Hepatocyte (in vitro differentiated cells): ENCODE measurements at regions not wholly inside any gene's neighbourhood (a gene's known extent, or its start where the extent isn't known, plus 50 kb on each side); places are given as distances from the start of the nearest gene placed in this dataset.
"Not testable (repeated sequence)": the region's sequence is repeated elsewhere in the genome, so short reads cannot be mapped to it uniquely, and the experiment has no call there.

ENCODE experiments used
- DNase-seq: peaks from one replicate; pipeline ENCODE4 v3.0.0-alpha.2; 2016; ENCODE audit warnings: low spot score
- H2AFZ ChIP-seq: fragments of 200-600 bp; sonication (generic); 2 replicates; pipeline ENCODE4 v1.6.0; 2016; ENCODE audit warnings: antibody characterized with exemption, mild to moderate bottlenecking
- H3K27ac ChIP-seq: fragments of 200-600 bp; sonication (generic); 2 replicates; pipeline ENCODE4 v1.5.1; 2016; ENCODE audit warnings: mild to moderate bottlenecking
- H3K27me3 ChIP-seq: fragments of 200-600 bp; sonication (generic); 2 replicates; pipeline ENCODE4 v1.6.1; 2016
- H3K36me3 ChIP-seq: fragments of 200-600 bp; sonication (generic); replicated peaks from 2 replicates; pipeline ENCODE4 v1.5.1; 2016; ENCODE audit warnings: low read depth; ENCODE audit not compliant: insufficient read depth
- H3K4me1 ChIP-seq: fragments of 200-600 bp; sonication (generic); 2 replicates; pipeline ENCODE4 v1.5.1; 2016; ENCODE audit warnings: mild to moderate bottlenecking, moderate library complexity; ENCODE audit not compliant: insufficient read depth
- H3K4me2 ChIP-seq: fragments of 200-600 bp; sonication (generic); 2 replicates; pipeline ENCODE4 v1.6.0; 2016
- H3K4me3 ChIP-seq: fragments of 200-600 bp; sonication (generic); 2 replicates; pipeline ENCODE4 v1.5.1; 2016; ENCODE audit warnings: mild to moderate bottlenecking
- H3K79me2 ChIP-seq: fragments of 200-600 bp; sonication (generic); 2 replicates; pipeline ENCODE4 v1.6.0; 2017; ENCODE audit warnings: mild to moderate bottlenecking
- H3K9me2 ChIP-seq: fragments of 200-600 bp; sonication (generic); replicated peaks from 2 replicates; pipeline ENCODE4 v1.6.0; 2017; ENCODE audit warnings: mild to moderate bottlenecking; ENCODE audit not compliant: insufficient read depth
- H3K9me3 ChIP-seq: fragments of 200-600 bp; sonication (generic); 2 replicates; pipeline ENCODE4 v1.5.1; 2016; ENCODE audit warnings: low read depth, mild to moderate bottlenecking
- H4K20me1 ChIP-seq: fragments of 200-600 bp; sonication (generic); 2 replicates; pipeline ENCODE4 v1.6.0; 2016; ENCODE audit warnings: mild to moderate bottlenecking; ENCODE audit not compliant: insufficient read depth, poor library complexity, severe bottlenecking
- EZH2 ChIP-seq: fragments of 200-600 bp; sonication (generic); IDR thresholded peaks from 2 replicates; pipeline ENCODE4 v1.6.1; 2016; ENCODE audit warnings: antibody characterized with exemption, mild to moderate bottlenecking, borderline replicate concordance
- EZH2phosphoT487 ChIP-seq: fragments of 200-600 bp; sonication (generic); IDR thresholded peaks from one replicate; pipeline ENCODE4 v1.6.1; 2018; ENCODE audit warnings: antibody characterized with exemption, mild to moderate bottlenecking, low read depth, moderate library complexity; ENCODE audit not compliant: unreplicated experiment, severe bottlenecking
- WGBS: methylation state at CpG from one replicate; pipeline ENCODE4 v1.1.6; 2016; ENCODE audit warnings: low lambda C conversion rate; ENCODE audit errors: missing lambda C conversion rate; 5-methylcytosine and 5-hydroxymethylcytosine counted together
- TF ChIP-seq, protein P1 (sequence below): fragments of 200-600 bp; sonication (generic); IDR thresholded peaks from 2 replicates; pipeline ENCODE4 v1.5.1; 2016; ENCODE audit warnings: antibody characterized with exemption, mild to moderate bottlenecking; ENCODE audit not compliant: poor library complexity

GRCh38 chr11:134957540-134958335, 545.7 kb upstream of the B3GAT1 start:
- H3K4me3 ChIP-seq, result no peak overlapping the region
- H3K9me3 ChIP-seq, result no peaks in the 10 kb centered on the region
- TF ChIP-seq EZH2 (no peak), EZH2phosphoT487 (no peak)
- TF ChIP-seq, protein P1, sequence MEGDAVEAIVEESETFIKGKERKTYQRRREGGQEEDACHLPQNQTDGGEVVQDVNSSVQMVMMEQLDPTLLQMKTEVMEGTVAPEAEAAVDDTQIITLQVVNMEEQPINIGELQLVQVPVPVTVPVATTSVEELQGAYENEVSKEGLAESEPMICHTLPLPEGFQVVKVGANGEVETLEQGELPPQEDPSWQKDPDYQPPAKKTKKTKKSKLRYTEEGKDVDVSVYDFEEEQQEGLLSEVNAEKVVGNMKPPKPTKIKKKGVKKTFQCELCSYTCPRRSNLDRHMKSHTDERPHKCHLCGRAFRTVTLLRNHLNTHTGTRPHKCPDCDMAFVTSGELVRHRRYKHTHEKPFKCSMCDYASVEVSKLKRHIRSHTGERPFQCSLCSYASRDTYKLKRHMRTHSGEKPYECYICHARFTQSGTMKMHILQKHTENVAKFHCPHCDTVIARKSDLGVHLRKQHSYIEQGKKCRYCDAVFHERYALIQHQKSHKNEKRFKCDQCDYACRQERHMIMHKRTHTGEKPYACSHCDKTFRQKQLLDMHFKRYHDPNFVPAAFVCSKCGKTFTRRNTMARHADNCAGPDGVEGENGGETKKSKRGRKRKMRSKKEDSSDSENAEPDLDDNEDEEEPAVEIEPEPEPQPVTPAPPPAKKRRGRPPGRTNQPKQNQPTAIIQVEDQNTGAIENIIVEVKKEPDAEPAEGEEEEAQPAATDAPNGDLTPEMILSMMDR, result no peak
- no peak for DNase-seq
- H3K27me3 ChIP-seq, result no peaks in the 10 kb centered on the region
- no peak overlapping the region for H3K4me2 ChIP-seq
- no peaks in the 10 kb centered on the region for H4K20me1 ChIP-seq
- WGBS, result 86% methylated on average over 17 of the region's 17 CpGs
- no peak overlapping the region for H2AFZ ChIP-seq
- no peaks in the 10 kb centered on the region for H3K79me2 ChIP-seq
- no peak overlapping the region for H3K27ac ChIP-seq
- H3K4me1 ChIP-seq, result no peaks in the 10 kb centered on the region
- H3K36me3 ChIP-seq, result no peaks in the 10 kb centered on the region
- H3K9me2 ChIP-seq, result no peaks in the 10 kb centered on the region

GRCh38 chr11:134956450-134957210, 544.6 kb upstream of the B3GAT1 start:
- no peak for DNase-seq
- H3K27me3 ChIP-seq, result no peaks in the 10 kb centered on the region

GRCh38 chr11:134955970-134956369, 543.9 kb upstream of the B3GAT1 start:
- not testable (repeated sequence) for H3K36me3 ChIP-seq, H3K79me2 ChIP-seq, H4K20me1 ChIP-seq, H3K4me2 ChIP-seq, H3K4me3 ChIP-seq, H2AFZ ChIP-seq, H3K4me1 ChIP-seq, H3K9me2 ChIP-seq, DNase-seq, H3K27me3 ChIP-seq, H3K9me3 ChIP-seq, H3K27ac ChIP-seq
- WGBS, result 77% methylated on average over 4 of the region's 4 CpGs

More at GRCh38 chr11:134956450-134957210, 544.6 kb upstream of the B3GAT1 start:
- Histone ChIP-seq H3K4me1 (no peaks in the 10 kb centered on the region), H3K4me3 (no peak overlapping the region), H3K27ac (no peak overlapping the region), H2AFZ (no peak overlapping the region), H4K20me1 (no peaks in the 10 kb centered on the region), H3K4me2 (no peak overlapping the region), H3K9me3 (no peaks in the 10 kb centered on the region), H3K79me2 (no peaks in the 10 kb centered on the region), H3K9me2 (no peaks in the 10 kb centered on the region), H3K36me3 (no peaks in the 10 kb centered on the region)
- WGBS, result 90% methylated on average over 13 of the region's 13 CpGs
- TF ChIP-seq, protein P1, result no peak
- no peak for TF ChIP-seq EZH2phosphoT487
- no peak for TF ChIP-seq EZH2

- Histone ChIP-seq H3K9me2 (no peaks in the 10 kb centered on the region), H3K79me2 (no peaks in the 10 kb centered on the region), H4K20me1 (no peaks in the 10 kb centered on the region), H3K9me3 (no peaks in the 10 kb centered on the region), H3K4me3 (no peak overlapping the region), H3K27me3 (no peaks in the 10 kb centered on the region), H3K27ac (no peak overlapping the region), H3K4me2 (no peak overlapping the region), H3K4me1 (no peaks in the 10 kb centered on the region), H2AFZ (no peak overlapping the region), H3K36me3 (no peaks in the 10 kb centered on the region)
- WGBS, result 95% methylated on average over 9 of the region's 9 CpGs
- no peak for DNase-seq
- TF ChIP-seq, protein P1, result no peak
- TF ChIP-seq EZH2phosphoT487, result no peak
- TF ChIP-seq EZH2, result no peak
Measured at GRCh38 chr11:134955281-134955680, 543.2 kb upstream of the B3GAT1 start.

GRCh38 chr11:134954456-134954855, 542.4 kb upstream of the B3GAT1 start:
- DNase-seq, H2AFZ ChIP-seq, H3K9me2 ChIP-seq, H3K27me3 ChIP-seq, H3K4me1 ChIP-seq, H3K4me2 ChIP-seq, H4K20me1 ChIP-seq, H3K79me2 ChIP-seq, H3K27ac ChIP-seq, H3K4me3 ChIP-seq, H3K36me3 ChIP-seq, H3K9me3 ChIP-seq: not testable (repeated sequence)
- 95% methylated on average over 4 of the region's 4 CpGs for WGBS
